HEK293T (cell line): ENCODE measurements at regions not wholly inside any gene's neighbourhood (a gene's known extent, or its start where the extent isn't known, plus 50 kb on each side); places are given as distances from the start of the nearest gene placed in this dataset.

Source experiments
- ARNT ChIP-seq: fragments of 450-650 bp; IDR thresholded peaks from 2 replicates; pipeline ENCODE4 v1.6.1; 2017; ENCODE audit warnings: mild to moderate bottlenecking
- ELF4 ChIP-seq: fragments of 450-650 bp; IDR thresholded peaks from 2 replicates; pipeline ENCODE4 v1.6.1; 2017; ENCODE audit warnings: antibody characterized with exemption
- FOXK2 ChIP-seq: fragments of 450-650 bp; IDR thresholded peaks from 2 replicates; pipeline ENCODE4 v1.6.1; 2016; ENCODE audit warnings: mild to moderate bottlenecking
- SP1 ChIP-seq: fragments of 450-650 bp; IDR thresholded peaks from 2 replicates; pipeline ENCODE4 v1.6.1; 2017
- SUZ12 ChIP-seq: fragments of 450-650 bp; IDR thresholded peaks from 2 replicates; pipeline ENCODE4 v1.6.1; 2016; ENCODE audit warnings: mild to moderate bottlenecking
- ZNF384 ChIP-seq: fragments of 450-650 bp; IDR thresholded peaks from 2 replicates; pipeline ENCODE4 v1.6.1; 2016
- TF ChIP-seq, protein P1 (sequence below): fragments of 450-650 bp; IDR thresholded peaks from 2 replicates; pipeline ENCODE4 v1.6.1; 2016

- TF ChIP-seq ELF4 (no peak), ZNF384 (no peak), ARNT (no peak), FOXK2 (no peak), SUZ12 (no peak), SP1 (no peak)
- TF ChIP-seq, protein P1, sequence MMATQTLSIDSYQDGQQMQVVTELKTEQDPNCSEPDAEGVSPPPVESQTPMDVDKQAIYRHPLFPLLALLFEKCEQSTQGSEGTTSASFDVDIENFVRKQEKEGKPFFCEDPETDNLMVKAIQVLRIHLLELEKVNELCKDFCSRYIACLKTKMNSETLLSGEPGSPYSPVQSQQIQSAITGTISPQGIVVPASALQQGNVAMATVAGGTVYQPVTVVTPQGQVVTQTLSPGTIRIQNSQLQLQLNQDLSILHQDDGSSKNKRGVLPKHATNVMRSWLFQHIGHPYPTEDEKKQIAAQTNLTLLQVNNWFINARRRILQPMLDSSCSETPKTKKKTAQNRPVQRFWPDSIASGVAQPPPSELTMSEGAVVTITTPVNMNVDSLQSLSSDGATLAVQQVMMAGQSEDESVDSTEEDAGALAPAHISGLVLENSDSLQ, result no peak
Measured at GRCh38 chr6:21965953-21966539, 330.8 kb downstream of the PRL start.
